DOHH2 (cell line): ENCODE measurements at regions not wholly inside any gene's neighbourhood (a gene's known extent, or its start where the extent isn't known, plus 50 kb on each side); places are given as distances from the start of the nearest gene placed in this dataset.

Experiments used
- H3F3A ChIP-seq: fragments of 200-600 bp; sonication (generic), shearing (Covaris generic); 2 replicates; pipeline ENCODE4 v1.6.0; 2016; ENCODE audit warnings: antibody characterized with exemption, mild to moderate bottlenecking; ENCODE audit not compliant: control insufficient read depth, insufficient read depth
- H3K27ac ChIP-seq: fragments of 200-600 bp; sonication (generic); 2 replicates; pipeline ENCODE4 v1.5.1; 2014; ENCODE audit warnings: low read depth, mild to moderate bottlenecking, low read length, moderate library complexity
- H3K27me3 ChIP-seq: fragments of 200-600 bp; sonication (generic); 2 replicates; pipeline ENCODE4 v1.6.1; 2014; ENCODE audit warnings: mild to moderate bottlenecking, low read length, mixed read lengths; ENCODE audit not compliant: control insufficient read depth
- H3K36me3 ChIP-seq: fragments of 200-600 bp; sonication (generic); 2 replicates; pipeline ENCODE4 v1.6.1; 2014; ENCODE audit warnings: mild to moderate bottlenecking, low read length, moderate library complexity, mixed read lengths; ENCODE audit not compliant: control insufficient read depth
- H3K4me1 ChIP-seq: fragments of 200-600 bp; sonication (generic); 2 replicates; pipeline ENCODE4 v1.6.1; 2014; ENCODE audit warnings: mild to moderate bottlenecking, low read length, mixed read lengths; ENCODE audit not compliant: control insufficient read depth
- H3K4me2 ChIP-seq: fragments of 200-600 bp; sonication (generic); 2 replicates; pipeline ENCODE4 v1.6.0; 2014; ENCODE audit warnings: mild to moderate bottlenecking, low read length, moderate library complexity
- H3K4me3 ChIP-seq: fragments of 200-600 bp; sonication (generic); 2 replicates; pipeline ENCODE4 v1.5.1; 2014; ENCODE audit warnings: mild to moderate bottlenecking, low read length, mixed read lengths
- H3K79me2 ChIP-seq: fragments of 200-600 bp; sonication (generic); 2 replicates; pipeline ENCODE4 v1.6.1; 2014; ENCODE audit warnings: mild to moderate bottlenecking, low read length, mixed read lengths; ENCODE audit not compliant: control insufficient read depth
- H3K9me2 ChIP-seq: fragments of 200-600 bp; sonication (generic); replicated peaks from 2 replicates; pipeline ENCODE4 v1.6.1; 2014; ENCODE audit warnings: mild to moderate bottlenecking, low read length, mixed read lengths; ENCODE audit not compliant: control insufficient read depth
- H3K9me3 ChIP-seq: fragments of 200-600 bp; sonication (generic); 2 replicates; pipeline ENCODE4 v1.6.1; 2014; ENCODE audit warnings: antibody characterized with exemption, low read length, mixed read lengths; ENCODE audit not compliant: control insufficient read depth, insufficient read depth
- H4K20me1 ChIP-seq: fragments of 200-600 bp; sonication (generic); 2 replicates; pipeline ENCODE4 v1.6.0; 2014; ENCODE audit warnings: low read depth, mild to moderate bottlenecking, antibody characterized with exemption, low read length, moderate library complexity; ENCODE audit not compliant: control insufficient read depth, insufficient read depth
- EZH2phosphoT487 ChIP-seq: fragments of 200-600 bp; sonication (generic); IDR thresholded peaks from 2 replicates; pipeline ENCODE4 v1.6.1; 2017; ENCODE audit warnings: borderline replicate concordance, mild to moderate bottlenecking, antibody characterized with exemption, low read length, moderate library complexity, mixed read lengths
- TF ChIP-seq, protein P1 (sequence below): fragments of 200-600 bp; sonication (generic); IDR thresholded peaks from one replicate; pipeline ENCODE4 v1.5.1; 2014; ENCODE audit warnings: antibody characterized with exemption, mild to moderate bottlenecking, low read depth, low read length; ENCODE audit not compliant: poor library complexity, severe bottlenecking

DNA sequence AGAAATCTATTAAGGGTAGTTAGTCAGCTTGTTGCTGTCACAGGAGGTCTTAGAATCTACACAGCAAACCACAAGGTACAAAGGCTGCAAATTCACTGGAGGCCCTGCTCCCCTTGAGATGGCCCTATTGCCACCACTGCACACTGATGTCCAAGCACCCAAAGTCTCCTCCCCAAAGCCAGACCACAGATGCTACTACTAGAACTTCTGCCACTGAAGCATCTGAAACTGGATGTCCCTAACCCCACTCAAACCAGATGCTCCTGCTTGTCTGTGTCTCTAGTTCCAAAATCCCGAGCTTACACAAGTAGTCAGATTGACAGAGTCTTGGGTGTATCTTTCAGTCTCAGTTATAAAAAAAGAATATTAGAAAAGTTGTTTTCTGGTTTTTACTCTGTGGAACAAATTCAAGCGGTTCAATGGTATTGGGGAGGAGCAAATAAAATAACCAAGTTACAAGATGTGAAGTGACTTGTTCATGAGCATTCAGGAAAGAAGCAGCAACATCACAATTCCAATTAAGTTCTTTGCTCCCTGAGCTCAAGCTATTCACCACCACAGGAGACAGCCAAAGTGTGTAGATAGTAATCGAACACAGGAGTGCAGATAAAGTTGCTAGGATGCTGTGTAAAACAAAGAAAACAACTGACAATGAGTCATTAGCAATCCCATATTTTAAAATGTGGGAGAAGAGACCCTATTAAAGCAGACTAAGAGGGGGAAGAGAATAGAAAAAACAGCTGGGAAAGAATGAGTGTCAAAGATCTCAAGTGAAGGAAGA lies 352.3 kb downstream of the PDGFC start:
- no peaks in the 10 kb centered on the region for H3F3A ChIP-seq
- no peaks in the 10 kb centered on the region for H3K9me2 ChIP-seq
- no peaks in the 10 kb centered on the region for H3K36me3 ChIP-seq
- no peaks in the 10 kb centered on the region for H3K27me3 ChIP-seq
- TF ChIP-seq, protein P1, sequence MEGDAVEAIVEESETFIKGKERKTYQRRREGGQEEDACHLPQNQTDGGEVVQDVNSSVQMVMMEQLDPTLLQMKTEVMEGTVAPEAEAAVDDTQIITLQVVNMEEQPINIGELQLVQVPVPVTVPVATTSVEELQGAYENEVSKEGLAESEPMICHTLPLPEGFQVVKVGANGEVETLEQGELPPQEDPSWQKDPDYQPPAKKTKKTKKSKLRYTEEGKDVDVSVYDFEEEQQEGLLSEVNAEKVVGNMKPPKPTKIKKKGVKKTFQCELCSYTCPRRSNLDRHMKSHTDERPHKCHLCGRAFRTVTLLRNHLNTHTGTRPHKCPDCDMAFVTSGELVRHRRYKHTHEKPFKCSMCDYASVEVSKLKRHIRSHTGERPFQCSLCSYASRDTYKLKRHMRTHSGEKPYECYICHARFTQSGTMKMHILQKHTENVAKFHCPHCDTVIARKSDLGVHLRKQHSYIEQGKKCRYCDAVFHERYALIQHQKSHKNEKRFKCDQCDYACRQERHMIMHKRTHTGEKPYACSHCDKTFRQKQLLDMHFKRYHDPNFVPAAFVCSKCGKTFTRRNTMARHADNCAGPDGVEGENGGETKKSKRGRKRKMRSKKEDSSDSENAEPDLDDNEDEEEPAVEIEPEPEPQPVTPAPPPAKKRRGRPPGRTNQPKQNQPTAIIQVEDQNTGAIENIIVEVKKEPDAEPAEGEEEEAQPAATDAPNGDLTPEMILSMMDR = no peak
- TF ChIP-seq EZH2phosphoT487 = no peak
- no peak overlapping the region for H3K27ac ChIP-seq
- H3K4me1 ChIP-seq = no peaks in the 10 kb centered on the region
- no peaks in the 10 kb centered on the region for H3K9me3 ChIP-seq
- no peak overlapping the region for H3K4me2 ChIP-seq
- no peaks in the 10 kb centered on the region for H3K79me2 ChIP-seq
- H4K20me1 ChIP-seq = no peaks in the 10 kb centered on the region
- H3K4me3 ChIP-seq = no peak overlapping the region

- TF ChIP-seq, protein P1 = no peak
- no peak for TF ChIP-seq EZH2phosphoT487
- Histone ChIP-seq H3K4me3 (no peak overlapping the region), H3K27ac (no peak overlapping the region), H3K4me2 (no peak overlapping the region), H4K20me1 (no peaks in the 10 kb centered on the region), H3K9me3 (no peaks in the 10 kb centered on the region), H3K79me2 (no peaks in the 10 kb centered on the region), H3K27me3 (no peaks in the 10 kb centered on the region), H3K9me2 (no peaks in the 10 kb centered on the region), H3F3A (no peaks in the 10 kb centered on the region), H3K4me1 (no peaks in the 10 kb centered on the region), H3K36me3 (no peaks in the 10 kb centered on the region)
Observed at GRCh38 chr4:156615066-156615531, 356.5 kb downstream of the PDGFC start.

DNA sequence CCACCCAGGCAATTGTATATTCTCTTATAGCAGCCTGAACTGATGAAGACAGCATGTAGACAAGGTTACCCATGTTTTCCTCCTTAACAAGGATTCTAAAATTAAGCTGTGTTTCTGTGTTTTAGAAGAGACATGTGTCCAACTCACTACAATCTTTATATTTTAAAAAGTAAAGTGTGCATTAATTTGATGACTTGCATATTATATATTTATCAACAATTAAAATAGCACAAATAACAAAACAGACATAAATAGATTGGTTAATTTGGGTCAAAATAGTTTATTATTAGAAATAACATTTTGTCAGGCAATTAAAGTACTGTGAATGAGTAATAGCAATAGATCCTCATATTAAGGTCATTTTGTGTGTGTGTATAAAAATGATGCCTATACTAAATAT lies 357.1 kb downstream of the PDGFC start:
- Histone ChIP-seq H3K4me1 (no peaks in the 10 kb centered on the region), H3K4me3 (no peak overlapping the region), H3K4me2 (no peak overlapping the region), H3K27ac (no peak overlapping the region), H3K9me3 (no peaks in the 10 kb centered on the region), H3K79me2 (no peaks in the 10 kb centered on the region), H3F3A (no peaks in the 10 kb centered on the region), H3K9me2 (no peaks in the 10 kb centered on the region), H3K27me3 (no peaks in the 10 kb centered on the region), H4K20me1 (no peaks in the 10 kb centered on the region), H3K36me3 (no peaks in the 10 kb centered on the region)
- TF ChIP-seq EZH2phosphoT487 = no peak
- TF ChIP-seq, protein P1 = no peak
